ENCODE measurements at regions not wholly inside any gene's neighbourhood (a gene's known extent, or its start where the extent isn't known, plus 50 kb on each side); places are given as distances from the start of the nearest gene placed in this dataset.

- Histone ChIP-seq H3K79me2 (ENCODE audit: low read length) (no peaks in the 10 kb centered on the region), H3K9me3 (ENCODE audit: insufficient read depth, low read length) (no peaks in the 10 kb centered on the region), H3K4me3 (ENCODE audit: low read length) (no peak overlapping the region), H4K20me1 (ENCODE audit: insufficient read depth, low read length) (no peaks in the 10 kb centered on the region), H3K27ac (ENCODE audit: low read length) (no peak overlapping the region), H3K4me2 (ENCODE audit: low read length) (no peak overlapping the region), H3K27me3 (ENCODE audit: low read depth, low read length) (no peaks in the 10 kb centered on the region), H3K36me3 (replicated peaks; ENCODE audit: low read depth, low read length) (no peaks in the 10 kb centered on the region), H2AFZ (ENCODE audit: low read depth, low read length) (no peak overlapping the region), H3K9ac (ENCODE audit: low read length) (no peak overlapping the region), H3K4me1 (ENCODE audit: low read length) (no peaks in the 10 kb centered on the region)
- no peak for TF ChIP-seq EZH2phosphoT487 (IDR thresholded peaks at IDR 0.05; ENCODE audit: low read depth)
- no peak for TF ChIP-seq CTCF (IDR thresholded peaks at IDR 0.05; ENCODE audit: low read depth, low read length)
Measured at GRCh38 chr2:12879649-12880048, 162.9 kb downstream of the TRIB2 start.

DNA sequence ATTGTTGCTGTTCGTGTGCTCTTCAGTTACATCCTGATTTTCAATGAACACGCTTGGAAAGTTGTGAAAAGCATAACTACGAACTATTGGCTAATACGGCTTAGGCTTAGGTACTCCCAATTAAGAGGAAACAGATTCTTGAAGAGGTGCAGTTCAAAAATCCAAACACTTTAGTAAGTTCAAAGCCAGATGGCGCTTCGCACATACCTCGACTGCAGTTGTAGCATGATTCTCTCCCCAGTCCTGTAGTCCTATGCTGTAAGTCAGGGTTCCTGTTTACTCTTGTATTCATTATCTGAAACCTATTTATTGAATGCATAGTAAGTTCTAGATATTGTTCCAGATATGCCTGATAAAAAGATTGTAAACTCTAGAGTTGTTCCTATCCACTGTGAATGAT lies 165.2 kb downstream of the TRIB2 start:
- no peaks in the 10 kb centered on the region for H4K20me1 ChIP-seq (ENCODE audit: insufficient read depth, low read length)
- H3K4me2 ChIP-seq (ENCODE audit: low read length), result no peak overlapping the region
- no peaks in the 10 kb centered on the region for H3K36me3 ChIP-seq (replicated peaks; ENCODE audit: low read depth, low read length)
- H3K79me2 ChIP-seq (ENCODE audit: low read length), result no peaks in the 10 kb centered on the region
- no peak overlapping the region for H3K4me3 ChIP-seq (ENCODE audit: low read length)
- H3K27ac ChIP-seq (ENCODE audit: low read length), result no peak overlapping the region
- H3K9ac ChIP-seq (ENCODE audit: low read length), result no peak overlapping the region
- H3K27me3 ChIP-seq (ENCODE audit: low read depth, low read length), result no peaks in the 10 kb centered on the region
- TF ChIP-seq CTCF (IDR thresholded peaks at IDR 0.05; ENCODE audit: low read depth, low read length) (peak; percentile 27; the same call in 1 of the 2 replicates), EZH2phosphoT487 (IDR thresholded peaks at IDR 0.05; ENCODE audit: low read depth) (no peak)
- H2AFZ ChIP-seq (ENCODE audit: low read depth, low read length), result no peak overlapping the region
- H3K9me3 ChIP-seq (ENCODE audit: insufficient read depth, low read length), result no peaks in the 10 kb centered on the region
- no peaks in the 10 kb centered on the region for H3K4me1 ChIP-seq (ENCODE audit: low read length)

DNA sequence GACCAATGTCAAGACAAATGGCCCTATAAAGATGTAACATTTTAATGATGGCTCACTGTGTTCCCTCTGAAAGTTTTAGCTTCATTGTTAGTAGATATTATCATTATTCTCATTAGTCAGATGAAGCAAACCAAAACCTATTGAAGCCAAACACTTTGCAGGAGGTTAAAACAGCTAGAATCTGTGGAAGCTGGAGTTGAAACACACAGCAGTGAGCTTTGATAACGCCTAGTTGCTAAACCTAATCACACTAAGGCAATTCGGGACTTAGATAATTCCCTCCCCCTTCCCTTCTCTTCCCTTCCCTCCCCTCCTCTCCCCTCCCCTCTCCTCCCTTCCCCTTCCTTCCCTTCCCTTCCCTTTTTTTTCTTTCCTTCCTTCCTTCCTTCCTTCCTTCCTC lies 165.7 kb downstream of the TRIB2 start:
- Histone ChIP-seq H3K4me1 (ENCODE audit: low read length) (no peaks in the 10 kb centered on the region), H3K27ac (ENCODE audit: low read length) (no peak overlapping the region), H3K9ac (ENCODE audit: low read length) (no peak overlapping the region), H3K9me3 (ENCODE audit: insufficient read depth, low read length) (no peaks in the 10 kb centered on the region), H3K27me3 (ENCODE audit: low read depth, low read length) (no peaks in the 10 kb centered on the region), H3K4me3 (ENCODE audit: low read length) (no peak overlapping the region), H3K79me2 (ENCODE audit: low read length) (no peaks in the 10 kb centered on the region), H2AFZ (ENCODE audit: low read depth, low read length) (no peak overlapping the region), H3K4me2 (ENCODE audit: low read length) (no peak overlapping the region), H4K20me1 (ENCODE audit: insufficient read depth, low read length) (no peaks in the 10 kb centered on the region), H3K36me3 (replicated peaks; ENCODE audit: low read depth, low read length) (no peaks in the 10 kb centered on the region)
- TF ChIP-seq EZH2phosphoT487 (IDR thresholded peaks at IDR 0.05; ENCODE audit: low read depth), result no peak
- no peak for TF ChIP-seq CTCF (IDR thresholded peaks at IDR 0.05; ENCODE audit: low read depth, low read length)

DNA sequence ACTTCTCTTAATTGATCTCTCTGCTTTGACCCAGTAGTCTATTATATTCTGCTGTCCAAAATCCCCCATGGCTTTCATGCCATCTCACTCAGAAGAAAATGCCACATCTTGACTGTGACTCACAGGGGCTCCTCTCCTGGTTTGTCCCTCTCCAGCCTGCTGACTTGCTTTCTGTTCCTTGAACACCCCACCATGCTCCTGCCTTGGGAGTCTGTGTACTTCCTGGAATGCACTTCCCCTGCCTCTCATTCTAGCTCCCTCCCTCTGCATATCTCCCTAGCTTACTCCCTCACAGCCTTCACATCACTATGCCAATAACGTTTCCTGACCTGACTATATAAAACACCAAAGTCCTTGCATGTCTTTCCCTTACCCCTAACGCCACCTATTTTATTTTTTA lies 167.2 kb downstream of the TRIB2 start:
- no peaks in the 10 kb centered on the region for H3K4me1 ChIP-seq (ENCODE audit: low read length)
- H3K27ac ChIP-seq (ENCODE audit: low read length), result no peak overlapping the region
- TF ChIP-seq EZH2phosphoT487 (IDR thresholded peaks at IDR 0.05; ENCODE audit: low read depth) (no peak), CTCF (IDR thresholded peaks at IDR 0.05; ENCODE audit: low read depth, low read length) (no peak)

More for the DNA sequence above, 167.2 kb downstream of the TRIB2 start:
- H3K27me3 ChIP-seq (ENCODE audit: low read depth, low read length), result no peaks in the 10 kb centered on the region
- H3K9ac ChIP-seq (ENCODE audit: low read length), result no peak overlapping the region
- no peak overlapping the region for H2AFZ ChIP-seq (ENCODE audit: low read depth, low read length)
- no peaks in the 10 kb centered on the region for H3K9me3 ChIP-seq (ENCODE audit: insufficient read depth, low read length)
- H3K36me3 ChIP-seq (replicated peaks; ENCODE audit: low read depth, low read length), result no peaks in the 10 kb centered on the region
- H4K20me1 ChIP-seq (ENCODE audit: insufficient read depth, low read length), result no peaks in the 10 kb centered on the region
- H3K4me3 ChIP-seq (ENCODE audit: low read length), result no peak overlapping the region
- no peaks in the 10 kb centered on the region for H3K79me2 ChIP-seq (ENCODE audit: low read length)
- H3K4me2 ChIP-seq (ENCODE audit: low read length), result no peak overlapping the region

Data from OCI-LY3 (cell line).